SIG-M5 treated with dmso at 0.1 percent for 504 hours (cell line): ENCODE measurements at regions not wholly inside any gene's neighbourhood (a gene's known extent, or its start where the extent isn't known, plus 50 kb on each side); places are given as distances from the start of the nearest gene placed in this dataset.

ENCODE experiments used
- DNase-seq: peaks from one replicate; lab custom pipeline; 2025; ENCODE audit not compliant: unreplicated experiment; lab: John Stamatoyannopoulos, UW

DNA sequence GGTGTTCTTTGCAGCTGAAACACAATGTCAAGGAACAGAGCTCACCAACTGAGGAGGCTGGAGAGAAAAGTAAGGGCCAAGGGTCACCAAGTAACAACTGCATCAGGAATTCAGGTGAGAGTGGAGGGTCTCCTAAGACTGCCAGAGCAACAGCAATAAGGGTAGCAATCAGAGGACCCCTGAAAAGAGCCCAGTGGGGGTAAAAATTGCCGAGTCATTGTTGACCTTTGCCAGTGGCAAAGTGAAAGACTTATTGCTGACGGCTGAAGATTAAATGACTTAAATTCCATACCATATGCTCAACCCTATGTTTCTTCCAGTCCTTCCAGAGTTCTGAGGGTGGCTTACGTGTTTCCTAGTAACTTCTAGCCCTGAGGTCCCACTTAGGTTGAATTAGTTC lies 51.9 kb upstream of the ARHGAP42 start:
- DNase-seq, result no peak

DNA sequence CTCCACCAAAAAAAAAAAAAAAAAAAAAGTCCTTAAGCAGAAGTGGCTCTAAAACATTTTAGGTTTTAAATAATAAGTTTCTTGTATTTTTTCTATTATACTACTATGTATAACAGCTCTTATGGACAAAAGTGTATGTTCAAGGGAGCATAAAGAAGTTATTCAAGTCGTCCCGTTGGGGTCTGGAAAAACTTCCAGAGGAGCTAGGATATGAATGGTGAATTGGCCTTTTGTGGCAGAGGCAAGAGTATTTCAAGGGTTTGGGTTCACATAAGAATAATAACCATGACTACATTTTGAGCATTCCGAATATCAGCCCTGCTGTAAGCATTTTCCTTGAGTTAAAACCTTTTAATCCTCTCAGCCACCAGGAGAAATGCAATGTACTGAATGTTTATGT lies 50.6 kb upstream of the ARHGAP42 start:
- no peak for DNase-seq
